H1 (cell line): ENCODE measurements at regions not wholly inside any gene's neighbourhood (a gene's known extent, or its start where the extent isn't known, plus 50 kb on each side); places are given as distances from the start of the nearest gene placed in this dataset.

Experiments
- CTCF ChIP-seq, 3 experiments: IDR thresholded peaks; 1 replicate in 2 of 3; 2 replicates in 1 of 3; pipeline versions ENCODE4 v1.5.1 to v1.6.1; 2011; ENCODE audit warnings: low read length in 3 of 3, mild to moderate bottlenecking in 3 of 3, inconsistent platforms in 2 of 3, low read depth in 1 of 3, moderate library complexity in 1 of 3; ENCODE audit not compliant: insufficient read depth in 1 of 3; ENCODE audit errors: control extremely low read depth in 1 of 3
- EP300 ChIP-seq, 2 experiments: IDR thresholded peaks; 1 replicate in 1 of 2; 2 replicates in 1 of 2; pipeline ENCODE4 v1.6.1; 2011 to 2012; ENCODE audit warnings: low read depth in 2 of 2, low read length in 2 of 2, mild to moderate bottlenecking in 2 of 2, borderline replicate concordance in 1 of 2, inconsistent platforms in 1 of 2, moderate library complexity in 1 of 2
- EZH2 ChIP-seq: fragments of 200-600 bp; sonication (generic); IDR thresholded peaks from 2 replicates; pipeline ENCODE4 v1.7.1; 2012; ENCODE audit warnings: low read depth, mild to moderate bottlenecking, moderate library complexity, low read length, inconsistent platforms; ENCODE audit not compliant: severe bottlenecking
- JUN ChIP-seq: IDR thresholded peaks from 2 replicates; pipeline ENCODE4 v1.6.1; 2011; ENCODE audit warnings: low read depth, mild to moderate bottlenecking, improper control_type of control experiment, low read length
- MAFK ChIP-seq: IDR thresholded peaks from 2 replicates; pipeline ENCODE4 v1.6.1; 2012; ENCODE audit warnings: low read depth, mild to moderate bottlenecking, improper control_type of control experiment, low read length
- POLR2A ChIP-seq, 2 experiments: IDR thresholded peaks; 1 replicate in 1 of 2; 2 replicates in 1 of 2; pipeline ENCODE4 v1.6.1; 2011; ENCODE audit warnings: low read depth in 2 of 2, low read length in 2 of 2, mild to moderate bottlenecking in 2 of 2; ENCODE audit errors: control extremely low read depth in 1 of 2
- POLR2AphosphoS5 ChIP-seq: IDR thresholded peaks from 2 replicates; pipeline ENCODE4 v1.6.1; 2011; ENCODE audit warnings: low read depth, low read length
- RAD21 ChIP-seq, 2 experiments: IDR thresholded peaks in 1 of 2; conservative IDR thresholded peaks in 1 of 2; 2 replicates each; pipeline ENCODE4 v1.6.1; 2011; ENCODE audit warnings: low read depth in 2 of 2, low read length in 2 of 2, improper control_type of control experiment in 1 of 2, inconsistent platforms in 1 of 2, mild to moderate bottlenecking in 1 of 2, moderate library complexity in 1 of 2

- no peak for TF ChIP-seq POLR2AphosphoS5
- TF ChIP-seq MAFK: no peak
- no peak for TF ChIP-seq RAD21 (IDR thresholded peaks at IDR 0.05 in 1 of 2, conservative IDR thresholded peaks at IDR 0.05 in 1 of 2; ENCODE audit: low read depth in 2 of 2, low read length in 2 of 2)
- TF ChIP-seq JUN: no peak
- no peak for TF ChIP-seq POLR2A (IDR thresholded peaks at IDR 0.05; ENCODE audit: control extremely low read depth in 1 of 2, low read depth in 2 of 2, low read length in 2 of 2)
- no peak for TF ChIP-seq EP300 (IDR thresholded peaks at IDR 0.05; ENCODE audit: borderline replicate concordance in 1 of 2, low read depth in 2 of 2, low read length in 2 of 2)
- no peak for TF ChIP-seq CTCF (IDR thresholded peaks at IDR 0.05; ENCODE audit: control extremely low read depth in 1 of 3, insufficient read depth in 1 of 3, low read depth in 1 of 3, low read length in 3 of 3)
- no peak for TF ChIP-seq EZH2
Observed at GRCh38 chr13:27341616-27342015, 71.0 kb downstream of the RASL11A start.
